Osteoblast (primary cell): ENCODE measurements at regions not wholly inside any gene's neighbourhood (a gene's known extent, or its start where the extent isn't known, plus 50 kb on each side); places are given as distances from the start of the nearest gene placed in this dataset.

Experiments used
- DNase-seq: peaks from one replicate; pipeline ENCODE4 v3.0.0; 2011; ENCODE audit warnings: low spot score, mixed read lengths; ENCODE audit not compliant: insufficient read length; ENCODE audit errors: missing footprints
- H2AFZ ChIP-seq: 2 replicates; pipeline ENCODE4 v1.6.0; 2011; ENCODE audit warnings: mild to moderate bottlenecking, low read length
- H3K27ac ChIP-seq: 2 replicates; pipeline ENCODE4 v1.5.1; 2011; ENCODE audit warnings: mild to moderate bottlenecking, low read depth, low read length, moderate library complexity
- H3K27me3 ChIP-seq: 2 replicates; pipeline ENCODE4 v1.6.0; 2012; ENCODE audit warnings: mild to moderate bottlenecking, control low read depth, inconsistent platforms, low read length, moderate library complexity; ENCODE audit not compliant: insufficient read depth
- H3K36me3 ChIP-seq: 2 replicates; pipeline ENCODE4 v1.5.1; 2011; ENCODE audit warnings: mild to moderate bottlenecking, low read length, control low read depth, moderate library complexity; ENCODE audit not compliant: insufficient read depth
- H3K4me1 ChIP-seq: 2 replicates; pipeline ENCODE4 v1.5.1; 2011; ENCODE audit warnings: mild to moderate bottlenecking, low read length, control low read depth, moderate library complexity; ENCODE audit not compliant: insufficient read depth
- H3K4me2 ChIP-seq: 2 replicates; pipeline ENCODE4 v1.6.0; 2011; ENCODE audit warnings: mild to moderate bottlenecking, low read length; ENCODE audit not compliant: insufficient read depth
- H3K4me3 ChIP-seq: fragments of 200-600 bp; sonication (generic); 3 replicates; pipeline ENCODE4 v1.5.1; 2012; ENCODE audit warnings: mild to moderate bottlenecking, low read length, inconsistent platforms; ENCODE audit not compliant: insufficient read depth
- H3K79me2 ChIP-seq: 2 replicates; pipeline ENCODE4 v1.6.0; 2012; ENCODE audit warnings: mild to moderate bottlenecking, low read length, control low read depth, inconsistent platforms; ENCODE audit not compliant: insufficient read depth
- H3K9me3 ChIP-seq: 2 replicates; pipeline ENCODE4 v1.5.1; 2011; ENCODE audit warnings: low read depth, low read length, control low read depth
- H4K20me1 ChIP-seq: 2 replicates; pipeline ENCODE4 v1.6.0; 2012; ENCODE audit warnings: mild to moderate bottlenecking, low read length, control low read depth; ENCODE audit not compliant: insufficient read depth
- TF ChIP-seq, protein P1 (sequence below): IDR thresholded peaks from 2 replicates; pipeline ENCODE4 v1.5.1; 2011; ENCODE audit warnings: mild to moderate bottlenecking, low read depth, low read length, moderate library complexity; ENCODE audit errors: extremely low read depth

GRCh38 chr20:57025261-57025660 lies 241.2 kb downstream of the BMP7 start:
- Histone ChIP-seq H3K4me1 (no peaks in the 10 kb centered on the region), H4K20me1 (no peaks in the 10 kb centered on the region), H3K27me3 (peaks cover 2% of the 10 kb centered on the region), H3K4me2 (no peak overlapping the region), H3K79me2 (no peaks in the 10 kb centered on the region), H2AFZ (no peak overlapping the region), H3K4me3 (no peak overlapping the region), H3K9me3 (no peaks in the 10 kb centered on the region), H3K36me3 (no peaks in the 10 kb centered on the region), H3K27ac (no peak overlapping the region)
- DNase-seq = no peak
- TF ChIP-seq, protein P1, sequence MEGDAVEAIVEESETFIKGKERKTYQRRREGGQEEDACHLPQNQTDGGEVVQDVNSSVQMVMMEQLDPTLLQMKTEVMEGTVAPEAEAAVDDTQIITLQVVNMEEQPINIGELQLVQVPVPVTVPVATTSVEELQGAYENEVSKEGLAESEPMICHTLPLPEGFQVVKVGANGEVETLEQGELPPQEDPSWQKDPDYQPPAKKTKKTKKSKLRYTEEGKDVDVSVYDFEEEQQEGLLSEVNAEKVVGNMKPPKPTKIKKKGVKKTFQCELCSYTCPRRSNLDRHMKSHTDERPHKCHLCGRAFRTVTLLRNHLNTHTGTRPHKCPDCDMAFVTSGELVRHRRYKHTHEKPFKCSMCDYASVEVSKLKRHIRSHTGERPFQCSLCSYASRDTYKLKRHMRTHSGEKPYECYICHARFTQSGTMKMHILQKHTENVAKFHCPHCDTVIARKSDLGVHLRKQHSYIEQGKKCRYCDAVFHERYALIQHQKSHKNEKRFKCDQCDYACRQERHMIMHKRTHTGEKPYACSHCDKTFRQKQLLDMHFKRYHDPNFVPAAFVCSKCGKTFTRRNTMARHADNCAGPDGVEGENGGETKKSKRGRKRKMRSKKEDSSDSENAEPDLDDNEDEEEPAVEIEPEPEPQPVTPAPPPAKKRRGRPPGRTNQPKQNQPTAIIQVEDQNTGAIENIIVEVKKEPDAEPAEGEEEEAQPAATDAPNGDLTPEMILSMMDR = no peak

DNA sequence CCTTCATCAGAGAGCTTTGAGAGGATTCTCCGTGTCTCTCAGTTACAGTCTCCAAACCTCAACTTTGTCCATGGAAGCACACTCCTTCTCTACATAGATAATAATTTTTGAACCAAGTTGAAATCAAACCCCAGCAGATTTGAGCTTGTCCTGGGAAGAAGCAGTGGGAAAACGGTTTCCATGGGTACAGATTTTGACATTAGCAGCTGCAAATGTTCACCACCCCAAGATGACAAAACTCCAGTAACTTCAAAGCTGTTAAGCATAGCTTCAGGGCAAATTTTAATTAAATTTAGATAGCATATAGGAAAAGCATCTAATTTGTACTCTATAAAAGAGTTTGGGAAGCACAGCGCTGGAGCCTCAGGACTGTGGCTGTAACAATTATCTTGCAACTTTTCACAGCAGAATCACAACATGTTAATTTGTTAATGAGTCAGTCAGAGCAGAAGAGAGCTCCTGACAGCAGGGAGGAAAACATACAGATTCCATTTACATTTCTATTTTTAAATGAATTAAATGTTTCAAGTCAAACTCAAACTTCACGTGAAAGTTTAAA lies 240.7 kb downstream of the BMP7 start:
- H4K20me1 ChIP-seq = no peaks in the 10 kb centered on the region
- no peaks in the 10 kb centered on the region for H3K9me3 ChIP-seq
- H3K27me3 ChIP-seq = no peaks in the 10 kb centered on the region
- H3K4me3 ChIP-seq = no peak overlapping the region
- no peaks in the 10 kb centered on the region for H3K4me1 ChIP-seq
- no peaks in the 10 kb centered on the region for H3K79me2 ChIP-seq
- DNase-seq = no peak
- H3K27ac ChIP-seq = no peak overlapping the region
- TF ChIP-seq, protein P1 = no peak
- H2AFZ ChIP-seq = no peak overlapping the region
- H3K36me3 ChIP-seq = no peaks in the 10 kb centered on the region
- no peak overlapping the region for H3K4me2 ChIP-seq

DNA sequence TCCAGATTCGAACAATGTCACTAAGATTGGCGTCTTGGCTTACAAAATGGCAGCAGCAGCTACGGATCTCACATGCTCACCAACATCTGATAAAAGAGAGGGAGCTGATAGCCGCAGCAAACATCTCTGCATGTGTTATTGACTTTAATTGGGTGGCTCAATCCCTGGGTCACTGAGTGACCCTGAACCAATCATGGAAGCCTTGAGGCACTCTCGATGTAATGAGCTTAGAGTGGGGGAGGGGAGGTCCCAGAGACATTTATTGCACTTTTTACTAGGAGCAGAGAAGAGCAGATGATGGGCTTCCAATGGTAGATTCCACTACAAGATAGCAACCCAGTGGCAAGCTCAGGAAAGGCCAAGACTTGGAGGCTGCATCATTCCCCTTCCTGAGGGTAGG lies 238.7 kb downstream of the BMP7 start:
- Histone ChIP-seq H3K27ac (no peak overlapping the region), H3K4me3 (no peak overlapping the region), H3K4me2 (no peak overlapping the region), H3K36me3 (no peaks in the 10 kb centered on the region), H4K20me1 (no peaks in the 10 kb centered on the region), H3K27me3 (no peaks in the 10 kb centered on the region), H3K9me3 (no peaks in the 10 kb centered on the region), H3K4me1 (no peaks in the 10 kb centered on the region), H2AFZ (no peak overlapping the region), H3K79me2 (no peaks in the 10 kb centered on the region)
- DNase-seq = no peak
- TF ChIP-seq, protein P1 = no peak

DNA sequence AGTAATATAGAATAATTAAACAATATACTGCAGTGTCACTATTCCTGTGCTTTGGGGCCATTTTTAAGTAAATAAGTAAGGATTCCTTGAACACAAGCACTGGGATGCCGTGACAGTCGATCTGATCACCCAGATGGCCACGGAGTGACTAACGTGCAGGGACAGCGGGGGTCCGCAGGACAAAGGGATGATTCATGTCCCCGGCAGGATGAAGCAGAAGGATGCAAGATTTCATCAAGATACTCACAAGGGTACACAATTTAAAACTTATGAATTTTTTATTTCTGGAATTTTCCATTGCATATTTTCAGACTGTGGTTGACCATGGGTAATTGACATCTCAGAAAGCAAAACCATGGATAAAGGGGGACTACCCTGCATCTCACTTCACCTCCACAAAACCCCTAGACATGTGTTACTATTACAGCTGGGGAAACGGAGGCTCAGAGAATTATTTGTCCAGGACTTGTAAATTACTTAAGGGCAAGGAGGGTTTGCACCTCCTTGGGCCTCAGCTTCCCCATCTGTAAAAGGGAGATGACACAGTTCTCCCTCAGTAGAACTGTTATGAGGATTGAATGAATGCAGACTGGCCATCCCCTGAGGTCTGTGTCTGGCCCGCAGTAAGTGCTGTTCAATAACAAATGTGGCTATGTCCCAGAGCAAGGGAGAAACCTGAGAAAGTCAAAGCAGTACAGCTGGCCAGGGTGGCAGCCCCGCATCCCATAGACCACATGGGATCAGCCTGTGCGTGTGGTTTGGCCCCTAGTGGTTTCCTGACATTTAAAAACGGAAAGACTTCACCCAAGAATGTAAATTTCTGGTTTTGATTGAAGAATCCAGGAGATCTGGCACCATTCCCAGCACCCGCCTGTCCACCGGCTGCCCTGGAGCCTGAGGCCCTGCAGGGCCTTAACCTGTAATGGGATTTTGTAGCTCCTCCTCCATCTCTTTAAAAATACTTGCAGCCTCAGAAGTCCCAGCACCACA lies 235.5 kb downstream of the BMP7 start:
- H3K4me2 ChIP-seq = no peak overlapping the region
- no peaks in the 10 kb centered on the region for H3K79me2 ChIP-seq
- TF ChIP-seq, protein P1 = no peak
- H4K20me1 ChIP-seq = no peaks in the 10 kb centered on the region
- H3K36me3 ChIP-seq = no peaks in the 10 kb centered on the region
- DNase-seq = no peak
- H3K27me3 ChIP-seq = no peaks in the 10 kb centered on the region
- H3K4me1 ChIP-seq = no peaks in the 10 kb centered on the region
- no peaks in the 10 kb centered on the region for H3K9me3 ChIP-seq
- H3K4me3 ChIP-seq = no peak overlapping the region
- no peak overlapping the region for H3K27ac ChIP-seq
- H2AFZ ChIP-seq = no peak overlapping the region
